ENCODE measurements at regions not wholly inside any gene's neighbourhood (a gene's known extent, or its start where the extent isn't known, plus 50 kb on each side); places are given as distances from the start of the nearest gene placed in this dataset.

GRCh38 chr4:38205261-38205660 is 245.1 kb downstream of the PTTG2 start:
- no peak overlapping the region for H3K4me2 ChIP-seq (ENCODE audit: low read length)
- no peaks in the 10 kb centered on the region for H3K9me3 ChIP-seq (ENCODE audit: low read length)
- H2AFZ ChIP-seq (ENCODE audit: low read depth, low read length) = no peak overlapping the region
- no peaks in the 10 kb centered on the region for H3F3A ChIP-seq (ENCODE audit: insufficient read depth, low read length, poor library complexity, severe bottlenecking)
- no peak overlapping the region for H3K9ac ChIP-seq (ENCODE audit: low read length)
- H4K20me1 ChIP-seq (ENCODE audit: insufficient read depth) = no peaks in the 10 kb centered on the region
- H3K4me3 ChIP-seq (ENCODE audit: low read length) = no peak overlapping the region
- H3K79me2 ChIP-seq (replicated peaks; ENCODE audit: insufficient read depth, low read length) = no peaks in the 10 kb centered on the region
- TF ChIP-seq TAF1 (IDR thresholded peaks at IDR 0.05; ENCODE audit: low read depth) (no peak), EZH2 (IDR thresholded peaks at IDR 0.05; ENCODE audit: borderline replicate concordance, insufficient read depth, low read length, poor library complexity, severe bottlenecking) (no peak), CTCF (IDR thresholded peaks at IDR 0.05; ENCODE audit: poor library complexity, severe bottlenecking) (no peak), SMC3 (conservative IDR thresholded peaks at IDR 0.05; ENCODE audit: poor library complexity) (no peak), POLR2AphosphoS5 (IDR thresholded peaks at IDR 0.05) (no peak), REST (IDR thresholded peaks at IDR 0.05; ENCODE audit: borderline replicate concordance) (no peak), EP300 (conservative IDR thresholded peaks at IDR 0.05; ENCODE audit: poor library complexity, severe bottlenecking) (no peak), MXI1 (conservative IDR thresholded peaks at IDR 0.05; ENCODE audit: poor library complexity, severe bottlenecking) (no peak), RAD21 (conservative IDR thresholded peaks at IDR 0.05) (no peak)
- H3K27ac ChIP-seq (ENCODE audit: low read length) = no peak overlapping the region
- no peaks in the 10 kb centered on the region for H3K9me2 ChIP-seq (ENCODE audit: insufficient read depth, low read length)
- H3K36me3 ChIP-seq (ENCODE audit: insufficient read depth, low read length) = no peaks in the 10 kb centered on the region
- no peaks in the 10 kb centered on the region for H3K27me3 ChIP-seq (ENCODE audit: insufficient read depth, low read depth, low read length)

- TF ChIP-seq POLR2AphosphoS5 (IDR thresholded peaks at IDR 0.05) (no peak), SMC3 (conservative IDR thresholded peaks at IDR 0.05; ENCODE audit: poor library complexity) (no peak), MXI1 (conservative IDR thresholded peaks at IDR 0.05; ENCODE audit: poor library complexity, severe bottlenecking) (no peak), EP300 (conservative IDR thresholded peaks at IDR 0.05; ENCODE audit: poor library complexity, severe bottlenecking) (no peak), EZH2 (IDR thresholded peaks at IDR 0.05; ENCODE audit: borderline replicate concordance, insufficient read depth, low read length, poor library complexity, severe bottlenecking) (no peak), RAD21 (conservative IDR thresholded peaks at IDR 0.05) (no peak), TAF1 (IDR thresholded peaks at IDR 0.05; ENCODE audit: low read depth) (no peak), CTCF (IDR thresholded peaks at IDR 0.05; ENCODE audit: poor library complexity, severe bottlenecking) (no peak), REST (IDR thresholded peaks at IDR 0.05; ENCODE audit: borderline replicate concordance) (no peak)
- no peaks in the 10 kb centered on the region for H3K27me3 ChIP-seq (ENCODE audit: insufficient read depth, low read depth, low read length)
- H3K9ac ChIP-seq (ENCODE audit: low read length) = no peak overlapping the region
- H3K4me2 ChIP-seq (ENCODE audit: low read length) = no peak overlapping the region
- no peak overlapping the region for H2AFZ ChIP-seq (ENCODE audit: low read depth, low read length)
- no peaks in the 10 kb centered on the region for H4K20me1 ChIP-seq (ENCODE audit: insufficient read depth)
- H3K27ac ChIP-seq (ENCODE audit: low read length) = no peak overlapping the region
- H3F3A ChIP-seq (ENCODE audit: insufficient read depth, low read length, poor library complexity, severe bottlenecking) = no peaks in the 10 kb centered on the region
- no peaks in the 10 kb centered on the region for H3K9me3 ChIP-seq (ENCODE audit: low read length)
- no peak overlapping the region for H3K4me3 ChIP-seq (ENCODE audit: low read length)
- H3K79me2 ChIP-seq (replicated peaks; ENCODE audit: insufficient read depth, low read length) = no peaks in the 10 kb centered on the region
- no peaks in the 10 kb centered on the region for H3K9me2 ChIP-seq (ENCODE audit: insufficient read depth, low read length)
- H3K36me3 ChIP-seq (ENCODE audit: insufficient read depth, low read length) = no peaks in the 10 kb centered on the region
Observed at GRCh38 chr4:38207110-38207457, 246.9 kb downstream of the PTTG2 start.
